ENCODE measurements at regions not wholly inside any gene's neighbourhood (a gene's known extent, or its start where the extent isn't known, plus 50 kb on each side); places are given as distances from the start of the nearest gene placed in this dataset.

- in situ Hi-C loops (cut with HindIII; ENCODE audit: low sequenced_read_pairs): no loop called here
- no peak overlapping the region for H3K4me3 ChIP-seq (ENCODE audit: low read depth, low read length)
- no peak for DNase-seq (ENCODE audit: low read depth)
- no peak for TF ChIP-seq CTCF (IDR thresholded peaks at IDR 0.05; ENCODE audit: low read depth, low read length, missing control alignments)
Observed at GRCh38 chr6:14734416-14735340, 511.2 kb upstream of the JARID2 start.

GRCh38 chr6:14735956-14736486 is 509.8 kb upstream of the JARID2 start:
- no peak for DNase-seq (ENCODE audit: low read depth)
- in situ Hi-C loops (cut with HindIII; ENCODE audit: low sequenced_read_pairs): no loop called here
- no peak overlapping the region for H3K4me3 ChIP-seq (ENCODE audit: low read depth, low read length)
- TF ChIP-seq CTCF (IDR thresholded peaks at IDR 0.05; ENCODE audit: low read depth, low read length, missing control alignments): no peak

GRCh38 chr6:14736554-14736953 is 509.3 kb upstream of the JARID2 start:
- TF ChIP-seq CTCF (IDR thresholded peaks at IDR 0.05; ENCODE audit: low read depth, low read length, missing control alignments): no peak
- in situ Hi-C loops (cut with HindIII; ENCODE audit: low sequenced_read_pairs): no loop called here
- DNase-seq (ENCODE audit: low read depth): no peak
- no peak overlapping the region for H3K4me3 ChIP-seq (ENCODE audit: low read depth, low read length)

GRCh38 chr6:14738497-14738896 is 507.4 kb upstream of the JARID2 start:
- in situ Hi-C loops (cut with HindIII; ENCODE audit: low sequenced_read_pairs): no loop called here
- no peak for DNase-seq (ENCODE audit: low read depth)
- H3K4me3 ChIP-seq (ENCODE audit: low read depth, low read length): no peak overlapping the region
- TF ChIP-seq CTCF (IDR thresholded peaks at IDR 0.05; ENCODE audit: low read depth, low read length, missing control alignments): no peak

GRCh38 chr6:14738933-14739332 is 506.9 kb upstream of the JARID2 start:
- no peak for TF ChIP-seq CTCF (IDR thresholded peaks at IDR 0.05; ENCODE audit: low read depth, low read length, missing control alignments)
- DNase-seq (ENCODE audit: low read depth): no peak
- no peak overlapping the region for H3K4me3 ChIP-seq (ENCODE audit: low read depth, low read length)
- in situ Hi-C loops (cut with HindIII; ENCODE audit: low sequenced_read_pairs): no loop called here

GRCh38 chr6:14739827-14740226 is 506.0 kb upstream of the JARID2 start:
- DNase-seq (ENCODE audit: low read depth): no peak
- TF ChIP-seq CTCF (IDR thresholded peaks at IDR 0.05; ENCODE audit: low read depth, low read length, missing control alignments): no peak
- H3K4me3 ChIP-seq (ENCODE audit: low read depth, low read length): no peak overlapping the region
- in situ Hi-C loops (cut with HindIII; ENCODE audit: low sequenced_read_pairs): no loop called here

Measured in astrocyte of the cerebellum (primary cell).